ENCODE measurements at regions not wholly inside any gene's neighbourhood (a gene's known extent, or its start where the extent isn't known, plus 50 kb on each side); places are given as distances from the start of the nearest gene placed in this dataset.

- TF ChIP-seq ZFP30 (CRISPR knock-in tag; IDR thresholded peaks at IDR 0.05) = no peak
- TF ChIP-seq ZNF70 (CRISPR knock-in tag; IDR thresholded peaks at IDR 0.05) = no peak
- no peak for TF ChIP-seq ZFP3 (CRISPR knock-in tag; IDR thresholded peaks at IDR 0.05)
- no peak for TF ChIP-seq ZNF8 (CRISPR knock-in tag; IDR thresholded peaks at IDR 0.05)
- no peak for TF ChIP-seq OSR1 (CRISPR knock-in tag; IDR thresholded peaks at IDR 0.05)
Observed at GRCh38 chr1:29554208-29554778, 318.0 kb downstream of the PTPRU start.
